Upper lobe of right lung (tissue), 1 donor: ENCODE measurements at regions not wholly inside any gene's neighbourhood (a gene's known extent, or its start where the extent isn't known, plus 50 kb on each side); places are given as distances from the start of the nearest gene placed in this dataset.

Experiments
- ATAC-seq: fragments of 200-7000 bp; cut with Tn5 transposase; one replicate; pipeline ENCODE4 v1.9.1; 2020; ENCODE audit warnings: mild to moderate bottlenecking, moderate library complexity
- DNase-seq: peaks from one replicate; pipeline ENCODE4 v3.0.0-alpha.2; 2020
- H3K27ac ChIP-seq: fragments of 200-600 bp; one replicate; pipeline ENCODE4 v1.8.0; 2022
- H3K27me3 ChIP-seq: fragments of 200-600 bp; one replicate; pipeline ENCODE4 v1.8.0; 2022; ENCODE audit warnings: mild to moderate bottlenecking
- H3K36me3 ChIP-seq: fragments of 200-600 bp; one replicate; pipeline ENCODE4 v1.8.0; 2022
- H3K4me1 ChIP-seq: fragments of 200-600 bp; one replicate; pipeline ENCODE4 v1.8.0; 2022
- H3K4me3 ChIP-seq: fragments of 200-600 bp; one replicate; pipeline ENCODE4 v1.8.0; 2022; ENCODE audit warnings: mild to moderate bottlenecking
- H3K9me3 ChIP-seq: fragments of 200-600 bp; one replicate; pipeline ENCODE4 v1.8.0; 2022
- intact Hi-C: fragments of 100-400 bp; cut with DNase I; formaldehyde crosslinking; loops from one replicate; pipeline ENCODE4 v1.11.0; 2022
- TF ChIP-seq, protein P1 (sequence below): fragments of 200-600 bp; IDR thresholded peaks from one replicate; pipeline ENCODE4 v1.8.0; 2022; ENCODE audit warnings: antibody characterized with exemption
- donor health status: DM: no; HTN: yes; CAD: no; lungs with severe emphysema.

DNA sequence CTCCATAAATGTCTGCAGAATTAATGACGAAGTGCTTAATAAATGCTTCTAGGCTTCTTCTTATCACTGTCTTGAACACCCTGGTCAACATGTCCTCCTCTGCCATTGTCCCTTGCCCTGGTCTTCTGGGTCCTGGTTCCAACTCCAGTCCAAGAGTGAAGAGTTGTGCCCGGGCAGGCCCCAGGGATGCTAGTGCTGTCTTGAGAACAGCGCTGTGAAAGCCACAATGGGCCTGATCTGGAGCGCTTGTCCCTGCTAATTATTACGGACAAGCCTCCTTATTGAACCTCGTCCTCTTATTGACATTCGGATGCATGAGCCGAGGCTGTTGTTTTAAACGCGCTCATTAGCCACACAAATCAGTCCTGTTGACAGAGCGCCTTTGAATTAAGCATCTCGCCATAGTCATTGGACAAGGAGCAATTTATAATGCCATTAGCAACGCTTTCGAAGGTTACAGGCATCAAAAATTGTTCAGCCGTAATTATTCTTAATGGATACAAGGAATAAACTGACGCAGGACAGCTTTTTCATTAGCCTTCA is 211.6 kb upstream of the POU3F1 start:
- ATAC-seq, result no peak
- DNase-seq, result no peak
- Histone ChIP-seq H3K27me3 (peaks cover 12% of the 10 kb centered on the region), H3K4me3 (no peak overlapping the region), H3K4me1 (no peaks in the 10 kb centered on the region), H3K36me3 (no peaks in the 10 kb centered on the region), H3K9me3 (no peaks in the 10 kb centered on the region), H3K27ac (no peak overlapping the region)
- TF ChIP-seq, protein P1, sequence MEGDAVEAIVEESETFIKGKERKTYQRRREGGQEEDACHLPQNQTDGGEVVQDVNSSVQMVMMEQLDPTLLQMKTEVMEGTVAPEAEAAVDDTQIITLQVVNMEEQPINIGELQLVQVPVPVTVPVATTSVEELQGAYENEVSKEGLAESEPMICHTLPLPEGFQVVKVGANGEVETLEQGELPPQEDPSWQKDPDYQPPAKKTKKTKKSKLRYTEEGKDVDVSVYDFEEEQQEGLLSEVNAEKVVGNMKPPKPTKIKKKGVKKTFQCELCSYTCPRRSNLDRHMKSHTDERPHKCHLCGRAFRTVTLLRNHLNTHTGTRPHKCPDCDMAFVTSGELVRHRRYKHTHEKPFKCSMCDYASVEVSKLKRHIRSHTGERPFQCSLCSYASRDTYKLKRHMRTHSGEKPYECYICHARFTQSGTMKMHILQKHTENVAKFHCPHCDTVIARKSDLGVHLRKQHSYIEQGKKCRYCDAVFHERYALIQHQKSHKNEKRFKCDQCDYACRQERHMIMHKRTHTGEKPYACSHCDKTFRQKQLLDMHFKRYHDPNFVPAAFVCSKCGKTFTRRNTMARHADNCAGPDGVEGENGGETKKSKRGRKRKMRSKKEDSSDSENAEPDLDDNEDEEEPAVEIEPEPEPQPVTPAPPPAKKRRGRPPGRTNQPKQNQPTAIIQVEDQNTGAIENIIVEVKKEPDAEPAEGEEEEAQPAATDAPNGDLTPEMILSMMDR, result no peak
- intact Hi-C loops, result no loop called here

GRCh38 chr1:38257374-38257773 is 210.8 kb upstream of the POU3F1 start:
- H3K4me1 ChIP-seq, result no peaks in the 10 kb centered on the region
- DNase-seq, result no peak
- peaks cover 12% of the 10 kb centered on the region for H3K27me3 ChIP-seq
- no peaks in the 10 kb centered on the region for H3K9me3 ChIP-seq
- TF ChIP-seq, protein P1, result no peak
- no peaks in the 10 kb centered on the region for H3K36me3 ChIP-seq
- no peak for ATAC-seq
- H3K27ac ChIP-seq, result no peak overlapping the region
- intact Hi-C loops, result no loop called here
- H3K4me3 ChIP-seq, result no peak overlapping the region

DNA sequence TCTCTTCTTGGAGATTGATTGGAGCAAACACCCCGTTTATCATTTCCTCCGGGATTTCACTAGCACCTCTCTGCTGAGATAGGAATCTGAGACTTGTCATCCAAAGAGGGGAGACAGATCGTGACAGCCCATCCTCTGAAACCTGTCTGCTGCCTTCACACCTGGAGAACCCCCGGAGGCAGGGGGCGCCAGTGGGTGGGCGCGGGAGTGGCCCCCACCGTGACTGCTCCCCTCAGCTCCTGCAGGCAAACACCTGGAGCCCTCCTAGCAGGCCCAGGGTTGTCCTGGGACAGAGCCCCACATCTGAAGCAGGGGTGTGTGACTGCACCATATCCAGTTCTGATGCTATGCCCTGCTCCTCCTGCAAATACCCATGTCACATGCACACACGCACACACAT is 209.5 kb upstream of the POU3F1 start:
- DNase-seq (no peak), ATAC-seq (no peak)
- H3K9me3 ChIP-seq, result no peaks in the 10 kb centered on the region
- peaks cover 16% of the 10 kb centered on the region for H3K27me3 ChIP-seq
- no peak overlapping the region for H3K27ac ChIP-seq
- no peak overlapping the region for H3K4me3 ChIP-seq
- no peaks in the 10 kb centered on the region for H3K4me1 ChIP-seq
- H3K36me3 ChIP-seq, result no peaks in the 10 kb centered on the region
- intact Hi-C loops, result no loop called here
- TF ChIP-seq, protein P1, result no peak

DNA sequence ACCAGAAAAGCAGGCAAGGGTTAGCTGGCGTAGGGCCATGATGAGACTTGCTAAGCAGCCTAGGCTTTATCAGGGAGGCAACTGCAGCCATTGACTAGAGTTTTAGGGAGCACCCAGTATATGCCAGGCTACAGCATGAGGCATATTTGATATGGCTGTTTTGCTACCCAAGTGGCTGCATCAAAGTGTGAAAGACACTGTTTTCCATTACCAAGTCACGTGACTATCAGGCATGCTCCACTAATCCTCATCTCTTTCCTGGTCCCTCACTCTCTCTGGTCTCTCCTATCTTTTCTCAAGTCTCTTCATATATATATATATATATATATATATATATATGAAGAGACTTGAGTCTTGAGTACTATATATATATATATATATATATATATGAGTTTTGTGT is 206.7 kb upstream of the POU3F1 start:
- Histone ChIP-seq H3K27me3 (peaks cover 22% of the 10 kb centered on the region), H3K9me3 (no peaks in the 10 kb centered on the region), H3K36me3 (no peaks in the 10 kb centered on the region), H3K4me3 (no peak overlapping the region), H3K27ac (no peak overlapping the region), H3K4me1 (no peaks in the 10 kb centered on the region)
- TF ChIP-seq, protein P1, result no peak
- DNase-seq (no peak), ATAC-seq (no peak)
- intact Hi-C loops, result no loop called here

DNA sequence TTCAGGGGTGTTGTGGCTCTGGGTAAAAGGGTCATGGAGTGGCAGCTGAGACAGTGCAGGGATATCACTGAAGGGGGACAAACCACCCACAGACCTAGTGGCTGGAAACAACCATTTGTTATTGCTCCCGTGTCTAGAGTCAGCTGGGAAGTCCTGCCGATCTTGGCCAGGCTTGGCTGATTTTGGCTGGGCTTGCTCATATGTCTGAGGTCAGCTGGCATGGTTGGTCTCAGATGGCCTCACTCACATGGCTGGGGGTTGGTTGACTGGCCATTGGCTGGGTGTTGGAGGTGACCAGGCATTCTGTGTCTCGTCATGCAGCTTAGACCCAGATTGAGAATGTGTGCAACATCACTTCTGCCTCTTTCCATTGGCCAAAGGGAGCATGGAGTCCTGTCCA is 203.8 kb upstream of the POU3F1 start:
- DNase-seq, result no peak
- no peak overlapping the region for H3K4me3 ChIP-seq
- peaks cover 10% of the 10 kb centered on the region for H3K27me3 ChIP-seq
- no peaks in the 10 kb centered on the region for H3K9me3 ChIP-seq
- no peaks in the 10 kb centered on the region for H3K36me3 ChIP-seq
- TF ChIP-seq, protein P1, result no peak
- intact Hi-C loops, result no loop called here
- no peak overlapping the region for H3K27ac ChIP-seq
- ATAC-seq, result no peak
- peaks cover 3% of the 10 kb centered on the region for H3K4me1 ChIP-seq

- no peak overlapping the region for H3K4me3 ChIP-seq
- TF ChIP-seq, protein P1, result no peak
- DNase-seq, result no peak
- no peaks in the 10 kb centered on the region for H3K9me3 ChIP-seq
- H3K27ac ChIP-seq, result no peak overlapping the region
- peaks cover 9% of the 10 kb centered on the region for H3K27me3 ChIP-seq
- peaks cover 3% of the 10 kb centered on the region for H3K4me1 ChIP-seq
- intact Hi-C loops, result no loop called here
- ATAC-seq, result no peak
- no peaks in the 10 kb centered on the region for H3K36me3 ChIP-seq
These were observed 202.4 kb upstream of the POU3F1 start for GRCh38 chr1:38249001-38249400.
